Sigmoid colon (tissue), 6 donors: ENCODE measurements at regions not wholly inside any gene's neighbourhood (a gene's known extent, or its start where the extent isn't known, plus 50 kb on each side); places are given as distances from the start of the nearest gene placed in this dataset.

Experiments used
- DNase-seq: peaks from one replicate; pipeline ENCODE4 v3.0.0-alpha.2; 2019
- H3K27ac ChIP-seq, 4 donors: fragments of 200-600 bp; sonication (generic); one replicate each; pipeline ENCODE4 v1.5.1; 2016 to 2019; ENCODE audit warnings: mild to moderate bottlenecking in 1 of 4
- H3K27me3 ChIP-seq, 3 donors: fragments of 200-600 bp; sonication (generic); one replicate each; pipeline ENCODE4 v1.5.1; 2019; ENCODE audit warnings: mild to moderate bottlenecking in 1 of 3
- H3K36me3 ChIP-seq, 4 donors: fragments of 200-600 bp; sonication (generic); one replicate each; pipeline ENCODE4 v1.5.1; 2016 to 2019
- H3K4me1 ChIP-seq, 4 donors: fragments of 200-600 bp; sonication (generic); one replicate each; pipeline ENCODE4 v1.5.1; 2017 to 2019
- H3K4me3 ChIP-seq, 4 donors: fragments of 200-600 bp; sonication (generic); one replicate each; pipeline ENCODE4 v1.5.1; 2017 to 2019; ENCODE audit warnings: mild to moderate bottlenecking in 2 of 4, moderate library complexity in 1 of 4
- H3K9me3 ChIP-seq, 4 donors: fragments of 200-600 bp in 3 of 4; sonication (generic) in 3 of 4; one replicate each; pipeline versions ENCODE4 v1.5.1 to v1.6.1; 2013 to 2019
- EP300 ChIP-seq, 4 donors: sonication (generic); formaldehyde crosslinking; IDR thresholded peaks; one replicate each; pipeline ENCODE4 v1.6.1; 2017; ENCODE audit warnings: antibody characterized with exemption in 4 of 4
- POLR2A ChIP-seq, 2 donors: fragments of 450-650 bp; IDR thresholded peaks; one replicate each; pipeline ENCODE4 v1.6.1; 2016; ENCODE audit warnings: antibody characterized with exemption in 2 of 2, mild to moderate bottlenecking in 2 of 2, moderate library complexity in 2 of 2
- POLR2AphosphoS5 ChIP-seq, 4 donors: sonication (generic); formaldehyde crosslinking; IDR thresholded peaks; one replicate each; pipeline ENCODE4 v1.6.1; 2017; ENCODE audit warnings: antibody characterized with exemption in 4 of 4
- WGBS, 2 donors: extraction: QIAGEN DNeasy Blood & Tissue Kit; methylation state at CpG; one replicate each; pipeline ENCODE4 v1.1.7; 2013; 5-methylcytosine and 5-hydroxymethylcytosine counted together
- intact Hi-C: fragments of 100-400 bp; cut with DNase I; formaldehyde crosslinking; loops from one replicate; pipeline ENCODE4 v1.15.1; 2023
- TF ChIP-seq, protein P1 (sequence below), 4 experiments: fragments of 450-650 bp in 3 of 4; fragments of 200-600 bp in 1 of 4; IDR thresholded peaks; one replicate each; pipeline ENCODE4 v1.5.1; 2016 to 2019; ENCODE audit warnings: antibody characterized with exemption in 4 of 4, mild to moderate bottlenecking in 3 of 4, moderate library complexity in 2 of 4
- donor health status: healthy with polysubstance abuse.
- donor health status: healthy.

DNA sequence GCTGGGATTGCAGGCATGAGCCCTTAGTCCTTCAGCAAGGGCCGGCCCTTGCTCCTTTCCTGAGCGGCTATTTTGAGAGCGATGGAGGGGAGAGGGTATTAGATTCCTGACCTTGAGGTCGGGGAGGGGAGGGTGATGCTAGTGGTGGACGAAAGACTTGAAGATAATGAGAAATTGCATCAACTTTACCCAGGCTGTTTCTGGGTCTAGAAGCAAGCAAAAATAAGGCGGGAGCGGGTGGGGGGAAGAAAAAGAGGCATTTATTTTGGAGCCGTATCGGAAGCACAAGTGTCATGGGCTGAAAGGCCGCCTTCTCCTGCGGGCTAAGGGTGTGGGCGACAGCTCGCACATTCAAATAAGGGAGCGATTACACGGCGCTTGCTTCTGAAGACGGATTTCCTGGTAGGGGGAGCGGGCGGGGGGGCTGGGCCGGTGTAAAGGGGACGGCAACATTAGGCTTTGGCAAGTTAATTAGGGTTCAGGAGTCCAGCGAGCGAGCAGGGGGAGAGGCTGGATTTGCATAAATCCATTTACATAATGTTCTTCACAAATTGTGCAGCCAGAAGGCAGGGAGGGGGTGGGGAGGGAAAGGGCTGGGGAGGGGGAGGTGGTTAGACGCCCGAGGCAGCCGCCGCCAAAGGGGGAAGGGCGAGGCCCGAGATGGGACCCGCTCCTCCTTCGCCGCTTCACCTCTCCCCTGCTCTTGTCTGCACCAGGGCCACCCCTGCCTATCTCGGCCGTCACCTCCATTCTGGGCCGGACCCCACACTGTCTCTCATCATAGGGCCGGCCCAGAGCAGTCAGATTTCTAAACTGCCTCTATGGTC, 245.9 kb downstream of the MIAT start:
- TF ChIP-seq POLR2AphosphoS5 (IDR thresholded peaks at IDR 0.05): no peak
- TF ChIP-seq POLR2A (IDR thresholded peaks at IDR 0.05): no peak
- TF ChIP-seq, protein P1, sequence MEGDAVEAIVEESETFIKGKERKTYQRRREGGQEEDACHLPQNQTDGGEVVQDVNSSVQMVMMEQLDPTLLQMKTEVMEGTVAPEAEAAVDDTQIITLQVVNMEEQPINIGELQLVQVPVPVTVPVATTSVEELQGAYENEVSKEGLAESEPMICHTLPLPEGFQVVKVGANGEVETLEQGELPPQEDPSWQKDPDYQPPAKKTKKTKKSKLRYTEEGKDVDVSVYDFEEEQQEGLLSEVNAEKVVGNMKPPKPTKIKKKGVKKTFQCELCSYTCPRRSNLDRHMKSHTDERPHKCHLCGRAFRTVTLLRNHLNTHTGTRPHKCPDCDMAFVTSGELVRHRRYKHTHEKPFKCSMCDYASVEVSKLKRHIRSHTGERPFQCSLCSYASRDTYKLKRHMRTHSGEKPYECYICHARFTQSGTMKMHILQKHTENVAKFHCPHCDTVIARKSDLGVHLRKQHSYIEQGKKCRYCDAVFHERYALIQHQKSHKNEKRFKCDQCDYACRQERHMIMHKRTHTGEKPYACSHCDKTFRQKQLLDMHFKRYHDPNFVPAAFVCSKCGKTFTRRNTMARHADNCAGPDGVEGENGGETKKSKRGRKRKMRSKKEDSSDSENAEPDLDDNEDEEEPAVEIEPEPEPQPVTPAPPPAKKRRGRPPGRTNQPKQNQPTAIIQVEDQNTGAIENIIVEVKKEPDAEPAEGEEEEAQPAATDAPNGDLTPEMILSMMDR (IDR thresholded peaks at IDR 0.05): no peak
- TF ChIP-seq EP300 (IDR thresholded peaks at IDR 0.05): no peak
- Histone ChIP-seq H3K4me1 (no peaks in the 10 kb centered on the region), H3K9me3 (no peaks in the 10 kb centered on the region), H3K27me3 (peaks cover 0 to 13% (median 0%) of the 10 kb centered on the region in 3 donors), H3K4me3 (peak overlapping the region in 2 of 4 donors; percentile 18 to 30), H3K27ac (no peak overlapping the region), H3K36me3 (no peaks in the 10 kb centered on the region)
- 3 to 7% methylated on average over 36 of the region's 36 CpGs for WGBS, 2 donors
- intact Hi-C loops: no loop called here
- no peak for DNase-seq

DNA sequence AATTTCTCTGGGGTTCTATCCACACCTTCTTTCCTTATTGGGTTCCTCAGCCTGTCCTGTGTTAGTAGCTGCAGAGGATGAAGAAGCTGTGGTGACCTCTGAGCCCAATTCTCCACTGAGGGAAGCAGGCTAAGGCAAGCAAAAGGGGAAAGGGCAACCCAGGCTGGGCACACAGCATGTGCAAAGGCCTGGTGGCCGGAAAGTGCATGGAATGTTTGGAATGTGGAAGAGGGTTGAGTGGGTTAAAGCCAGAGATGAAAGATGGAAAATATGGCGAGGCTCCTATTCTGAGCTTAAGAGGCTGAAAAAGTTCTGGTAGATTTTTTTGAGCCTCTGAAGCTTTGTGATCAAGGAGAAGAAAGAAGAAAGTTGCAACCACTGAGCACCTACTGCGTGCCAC, 247.1 kb downstream of the MIAT start:
- no peak overlapping the region for H3K4me3 ChIP-seq
- H3K9me3 ChIP-seq: no peaks in the 10 kb centered on the region
- no peaks in the 10 kb centered on the region for H3K36me3 ChIP-seq
- intact Hi-C loops: no loop called here
- DNase-seq: no peak
- TF ChIP-seq EP300 (IDR thresholded peaks at IDR 0.05): no peak
- TF ChIP-seq, protein P1 (IDR thresholded peaks at IDR 0.05): no peak
- TF ChIP-seq POLR2AphosphoS5 (IDR thresholded peaks at IDR 0.05): no peak
- TF ChIP-seq POLR2A (IDR thresholded peaks at IDR 0.05): no peak
- 34 to 45% methylated on average over 3 of the region's 3 CpGs for WGBS, 2 donors
- no peaks in the 10 kb centered on the region for H3K4me1 ChIP-seq
- H3K27ac ChIP-seq: no peak overlapping the region
- H3K27me3 ChIP-seq: peaks cover 0 to 13% (median 0%) of the 10 kb centered on the region in 3 donors

DNA sequence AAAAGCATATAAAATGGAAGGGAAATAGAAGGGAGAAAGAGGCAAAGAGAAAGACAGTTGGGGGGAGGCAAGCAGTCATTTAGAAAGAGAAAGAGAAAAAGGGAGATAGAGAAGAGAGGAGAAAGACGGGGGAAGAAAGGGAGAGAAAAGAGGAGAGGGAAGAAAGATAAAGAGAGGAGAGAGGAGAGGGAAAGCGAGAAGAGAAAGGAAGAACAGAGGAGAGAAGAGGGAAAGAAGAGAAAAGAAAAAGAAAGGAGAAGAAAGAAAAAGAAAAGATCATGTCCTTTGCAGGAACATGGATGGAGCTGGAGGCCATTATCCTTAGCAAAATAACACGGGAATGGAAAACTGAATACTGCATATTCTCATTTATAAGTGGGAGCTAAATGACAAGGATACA, 247.7 kb downstream of the MIAT start:
- no peaks in the 10 kb centered on the region for H3K9me3 ChIP-seq
- no peak overlapping the region for H3K4me3 ChIP-seq
- 53 to 70% methylated on average over 3 of the region's 3 CpGs for WGBS, 2 donors
- no peaks in the 10 kb centered on the region for H3K36me3 ChIP-seq
- TF ChIP-seq POLR2A (IDR thresholded peaks at IDR 0.05) (no peak), POLR2AphosphoS5 (IDR thresholded peaks at IDR 0.05) (no peak), EP300 (IDR thresholded peaks at IDR 0.05) (no peak)
- TF ChIP-seq, protein P1 (IDR thresholded peaks at IDR 0.05): no peak
- H3K27ac ChIP-seq: no peak overlapping the region
- DNase-seq: no peak
- intact Hi-C loops: no loop called here
- peaks cover 0 to 13% (median 0%) of the 10 kb centered on the region in 3 donors for H3K27me3 ChIP-seq
- H3K4me1 ChIP-seq: no peaks in the 10 kb centered on the region

DNA sequence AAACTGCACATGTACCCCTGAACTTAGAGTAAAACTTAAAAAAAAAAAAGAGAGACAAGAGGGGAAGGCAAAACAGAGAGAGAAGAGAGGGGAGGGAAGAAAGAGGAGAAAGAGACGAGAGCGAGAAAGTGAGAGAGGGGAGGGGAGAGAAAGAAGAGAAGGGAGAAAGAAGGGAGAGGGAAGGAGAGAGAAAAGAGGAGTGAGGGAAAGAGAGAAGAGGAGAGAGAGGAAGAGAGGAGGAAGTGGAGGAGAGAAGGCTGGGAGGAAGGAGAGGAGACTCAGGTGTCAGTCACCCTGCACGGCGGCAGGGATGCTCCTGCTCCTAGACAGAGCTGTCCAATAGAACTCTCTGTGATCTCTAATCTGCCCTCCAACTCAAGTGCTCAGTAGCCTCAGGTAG, 248.3 kb downstream of the MIAT start:
- H3K4me1 ChIP-seq: no peaks in the 10 kb centered on the region
- H3K4me3 ChIP-seq: no peak overlapping the region
- WGBS, 2 donors: 42 to 45% methylated on average over 4 of the region's 4 CpGs
- peaks cover 0 to 13% (median 0%) of the 10 kb centered on the region in 3 donors for H3K27me3 ChIP-seq
- no peak for DNase-seq
- intact Hi-C loops: no loop called here
- H3K9me3 ChIP-seq: no peaks in the 10 kb centered on the region
- no peak overlapping the region for H3K27ac ChIP-seq
- TF ChIP-seq, protein P1 (IDR thresholded peaks at IDR 0.05): no peak
- TF ChIP-seq POLR2AphosphoS5 (IDR thresholded peaks at IDR 0.05) (no peak), POLR2A (IDR thresholded peaks at IDR 0.05) (no peak), EP300 (IDR thresholded peaks at IDR 0.05) (no peak)
- H3K36me3 ChIP-seq: no peaks in the 10 kb centered on the region
